Caki2 (cell line): ENCODE measurements at regions not wholly inside any gene's neighbourhood (a gene's known extent, or its start where the extent isn't known, plus 50 kb on each side); places are given as distances from the start of the nearest gene placed in this dataset.
"Not testable (repeated sequence)": the region's sequence is repeated elsewhere in the genome, so short reads cannot be mapped to it uniquely, and the experiment has no call there.

Source experiments
- DNase-seq: peaks from one replicate; pipeline ENCODE4 v3.0.0-alpha.2; 2015; ENCODE audit warnings: low read depth
- in situ Hi-C: cut with HindIII; loops from 2 replicates; pipeline ENCODE4 v1.10.0; 2016; ENCODE audit warnings: low sequenced_read_pairs, low pct_unique_long_range_greater_than_20kb, mixed read lengths

GRCh38 chrX:84846541-84846940, 157.1 kb upstream of the APOOL start:
- in situ Hi-C loops, DNase-seq: not testable (repeated sequence)

DNA sequence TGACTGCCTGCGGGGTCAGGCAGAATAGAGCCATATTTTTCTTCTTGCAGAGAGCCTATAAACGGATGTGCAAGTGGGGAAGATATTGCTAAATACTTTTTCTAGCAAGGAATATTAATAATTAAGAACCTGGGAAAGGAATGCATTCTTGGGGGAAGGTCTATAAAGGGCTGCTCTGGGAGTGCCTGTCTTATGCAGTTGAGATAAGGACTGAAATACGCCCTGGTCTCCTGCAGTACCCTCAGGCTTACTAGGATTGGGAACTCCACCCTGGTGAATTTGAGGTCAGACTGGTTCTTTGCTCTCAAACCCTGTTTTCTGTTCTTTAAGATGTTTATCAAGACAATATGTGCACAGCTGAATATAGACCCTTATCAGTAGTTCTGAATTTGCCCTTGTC, 152.5 kb upstream of the APOOL start:
- in situ Hi-C loops, DNase-seq: not testable (repeated sequence)

DNA sequence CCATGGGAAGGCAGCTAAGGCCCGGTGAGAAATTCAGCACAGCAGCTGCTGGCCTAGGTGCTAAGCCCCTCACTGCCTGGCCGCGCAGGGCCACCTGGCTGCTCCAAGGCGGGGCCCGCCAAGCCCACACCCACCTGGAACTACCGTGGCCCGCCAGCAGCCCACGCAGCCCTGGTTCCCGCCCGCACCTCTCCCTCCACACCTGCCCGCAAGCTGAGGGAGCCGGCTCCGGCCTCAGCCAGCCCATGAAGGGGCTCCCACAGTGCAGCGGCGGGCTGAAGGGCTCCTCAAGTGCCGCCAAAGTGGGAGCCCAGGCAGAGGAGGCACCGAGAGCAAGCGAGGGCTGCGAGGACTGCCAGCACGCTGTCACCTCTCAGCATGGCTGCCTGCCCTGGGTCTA, 146.9 kb upstream of the APOOL start:
- in situ Hi-C loops, DNase-seq: not testable (repeated sequence)

DNA sequence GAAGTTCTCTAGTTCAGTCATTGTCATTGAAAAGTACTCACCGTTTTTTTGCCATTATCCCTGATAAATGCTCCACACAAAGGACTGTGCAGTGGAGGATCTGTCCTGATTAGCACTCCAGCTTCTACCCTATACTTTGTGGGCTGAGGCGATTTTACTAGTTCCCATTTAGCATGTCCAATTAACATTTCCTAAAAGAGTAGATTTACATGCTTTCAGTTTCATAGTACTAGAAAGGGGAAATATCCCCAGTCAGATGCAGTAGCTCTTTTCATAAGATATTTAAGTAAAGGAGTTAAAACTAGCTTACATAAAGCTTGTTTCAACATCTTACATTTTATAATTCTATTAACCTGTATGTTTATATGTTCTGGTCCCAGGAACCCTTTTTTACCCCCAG, 144.9 kb upstream of the APOOL start:
- in situ Hi-C loops, result not testable (repeated sequence)

GRCh38 chrX:84865113-84865512, 138.6 kb upstream of the APOOL start:
- DNase-seq, result no peak
- in situ Hi-C loops, result no loop called here

More for the DNA sequence above, 144.9 kb upstream of the APOOL start:
- not testable (repeated sequence) for DNase-seq

DNA sequence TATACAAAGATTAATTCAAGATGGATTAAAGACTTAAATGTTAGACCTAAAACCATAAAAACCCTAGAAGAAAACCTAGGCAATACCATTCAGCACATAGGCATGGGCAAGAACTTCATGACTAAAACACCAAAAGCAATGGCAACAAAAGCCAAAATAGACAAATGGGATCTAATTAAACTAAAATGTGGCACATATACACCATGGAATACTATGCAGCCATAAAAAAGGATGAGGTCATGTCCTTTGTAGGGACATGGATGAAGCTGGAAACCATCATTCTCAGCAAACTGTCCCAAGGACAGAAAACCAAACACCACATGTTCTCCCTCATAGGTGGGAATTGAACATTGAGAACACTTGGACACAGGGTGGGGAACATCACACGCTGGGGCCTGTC, 133.4 kb upstream of the APOOL start:
- DNase-seq, in situ Hi-C loops: not testable (repeated sequence)

DNA sequence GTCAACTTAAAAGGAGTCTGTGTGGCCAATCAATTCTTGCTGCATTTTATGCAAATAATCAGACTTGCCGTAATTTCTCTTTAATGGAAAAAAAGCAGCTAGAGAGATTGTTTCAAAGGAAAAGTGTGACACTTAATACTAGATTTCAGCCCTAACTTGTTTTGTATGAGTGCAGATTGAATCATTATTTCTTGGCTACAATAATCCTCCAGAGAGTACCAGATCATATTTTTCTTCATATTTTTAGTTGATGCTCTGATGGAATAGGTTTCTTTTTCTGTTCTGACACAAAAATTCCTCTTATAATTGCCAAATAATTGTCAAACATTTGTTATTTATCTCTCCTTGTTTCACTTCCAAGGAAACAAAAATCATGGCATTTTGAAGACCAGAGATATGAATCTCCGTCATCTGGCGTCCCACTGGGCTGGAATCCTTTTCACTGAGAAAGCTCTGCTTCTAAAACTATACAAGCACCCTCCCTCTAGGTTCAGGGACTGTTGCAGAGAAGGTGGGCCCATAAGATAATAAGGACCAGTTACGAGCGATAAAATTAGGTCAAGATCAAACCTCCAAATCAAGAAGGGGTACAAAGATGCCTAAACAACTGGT, 131.4 kb upstream of the APOOL start:
- DNase-seq, in situ Hi-C loops: not testable (repeated sequence)

- in situ Hi-C loops, result no loop called here
- DNase-seq, result no peak
Observed at GRCh38 chrX:84873176-84873575, 130.5 kb upstream of the APOOL start.

GRCh38 chrX:84876876-84877275, 126.8 kb upstream of the APOOL start:
- in situ Hi-C loops, result no loop called here
- no peak for DNase-seq

DNA sequence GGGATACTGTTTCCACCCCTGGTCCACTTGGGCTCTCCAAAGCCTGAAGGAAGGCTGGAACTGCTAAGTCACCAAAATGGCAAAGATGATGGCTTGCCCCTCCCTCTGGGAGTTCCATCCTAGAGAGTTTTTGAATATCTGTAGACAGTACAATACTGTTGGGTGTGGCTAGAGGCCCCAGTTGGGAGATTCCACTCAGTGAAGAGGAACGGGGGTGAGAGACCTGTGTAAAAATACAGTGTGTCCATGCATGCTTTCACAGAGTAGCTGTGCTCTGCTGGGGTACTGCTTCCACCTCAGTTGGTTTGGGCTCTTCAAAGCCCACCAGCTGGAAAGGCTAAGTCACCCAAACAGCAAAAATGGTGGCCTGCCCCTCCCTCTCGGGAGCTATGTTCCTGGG, 109.8 kb upstream of the APOOL start:
- no peak for DNase-seq
- in situ Hi-C loops, result no loop called here

GRCh38 chrX:84907324-84907968, 96.2 kb upstream of the APOOL start:
- DNase-seq, result no peak

GRCh38 chrX:84909151-84909550, 94.5 kb upstream of the APOOL start:
- in situ Hi-C loops, result no loop called here
- DNase-seq, result no peak

More at GRCh38 chrX:84907324-84907968, 96.2 kb upstream of the APOOL start:
- in situ Hi-C loops, result no loop called here

DNA sequence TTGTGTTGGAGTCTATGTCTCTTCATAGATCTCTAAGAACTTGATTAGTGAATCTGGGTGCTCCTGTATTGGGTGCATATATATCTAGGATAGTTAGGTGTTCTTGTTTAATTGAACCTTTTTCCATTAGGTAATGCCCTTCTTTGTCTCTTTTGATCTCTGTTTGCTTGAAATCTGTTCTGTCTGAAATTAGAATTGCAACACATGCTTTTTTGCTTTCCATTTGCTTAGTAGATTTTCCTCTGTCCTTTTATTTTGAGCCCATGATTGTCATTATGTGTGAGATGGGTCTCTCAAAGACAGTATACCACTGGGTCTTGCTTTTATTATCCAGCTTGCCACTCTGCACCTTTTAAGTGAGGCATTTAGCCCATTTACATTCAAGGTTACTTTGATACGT, 79.1 kb upstream of the APOOL start:
- in situ Hi-C loops, result no loop called here
- DNase-seq, result no peak

GRCh38 chrX:84932814-84933213, 70.9 kb upstream of the APOOL start:
- no peak for DNase-seq
- in situ Hi-C loops, result no loop called here

GRCh38 chrX:84933956-84934556, 69.6 kb upstream of the APOOL start:
- in situ Hi-C loops, result no loop called here
- DNase-seq, result no peak
